Daoy (cell line): ENCODE measurements at regions not wholly inside any gene's neighbourhood (a gene's known extent, or its start where the extent isn't known, plus 50 kb on each side); places are given as distances from the start of the nearest gene placed in this dataset.

Experiments
- DNase-seq: peaks from one replicate; pipeline ENCODE4 v3.0.0-alpha.2; 2015; ENCODE audit warnings: low read depth

GRCh38 chr6:91560409-91560808 is 973.5 kb upstream of the MAP3K7 start:
- DNase-seq = no peak

GRCh38 chr6:91540902-91541301 is 954.0 kb upstream of the MAP3K7 start:
- DNase-seq = no peak

- no peak for DNase-seq
Observed at GRCh38 chr6:91539456-91539855, 952.6 kb upstream of the MAP3K7 start.

GRCh38 chr6:91538622-91539021 is 951.8 kb upstream of the MAP3K7 start:
- no peak for DNase-seq

GRCh38 chr6:91534614-91535013 is 947.7 kb upstream of the MAP3K7 start:
- DNase-seq = no peak

- DNase-seq = no peak
Observed at GRCh38 chr6:91523511-91523910, 936.6 kb upstream of the MAP3K7 start.

- DNase-seq = no peak
Observed at GRCh38 chr6:91521999-91522398, 935.1 kb upstream of the MAP3K7 start.

GRCh38 chr6:91509711-91510110 is 922.8 kb upstream of the MAP3K7 start:
- no peak for DNase-seq

GRCh38 chr6:91509039-91509438 is 922.2 kb upstream of the MAP3K7 start:
- DNase-seq = no peak

- no peak for DNase-seq
Observed at GRCh38 chr6:91506509-91506908, 919.6 kb upstream of the MAP3K7 start.

GRCh38 chr6:91505199-91505598 is 918.3 kb upstream of the MAP3K7 start:
- DNase-seq = no peak

- no peak for DNase-seq
Observed at GRCh38 chr6:91501930-91502329, 915.1 kb upstream of the MAP3K7 start.

- DNase-seq = no peak
Observed at GRCh38 chr6:91500689-91501303, 913.9 kb upstream of the MAP3K7 start.

GRCh38 chr6:91498576-91498975 is 911.7 kb upstream of the MAP3K7 start:
- no peak for DNase-seq

GRCh38 chr6:91497770-91498169 is 910.9 kb upstream of the MAP3K7 start:
- DNase-seq = no peak

GRCh38 chr6:91490671-91491301 is 903.9 kb upstream of the MAP3K7 start:
- no peak for DNase-seq

- no peak for DNase-seq
Observed at GRCh38 chr6:91487696-91488392, 901.0 kb upstream of the MAP3K7 start.

- no peak for DNase-seq
Observed at GRCh38 chr6:91486200-91486599, 899.3 kb upstream of the MAP3K7 start.

- no peak for DNase-seq
Observed at GRCh38 chr6:91485047-91485446, 898.2 kb upstream of the MAP3K7 start.

- no peak for DNase-seq
Observed at GRCh38 chr6:91483415-91484105, 896.7 kb upstream of the MAP3K7 start.

- no peak for DNase-seq
Observed at GRCh38 chr6:91482498-91482897, 895.6 kb upstream of the MAP3K7 start.

GRCh38 chr6:91480402-91480801 is 893.5 kb upstream of the MAP3K7 start:
- DNase-seq = no peak

- DNase-seq = no peak
Observed at GRCh38 chr6:91477688-91478087, 890.8 kb upstream of the MAP3K7 start.
